ENCODE measurements at regions not wholly inside any gene's neighbourhood (a gene's known extent, or its start where the extent isn't known, plus 50 kb on each side); places are given as distances from the start of the nearest gene placed in this dataset.

DNA sequence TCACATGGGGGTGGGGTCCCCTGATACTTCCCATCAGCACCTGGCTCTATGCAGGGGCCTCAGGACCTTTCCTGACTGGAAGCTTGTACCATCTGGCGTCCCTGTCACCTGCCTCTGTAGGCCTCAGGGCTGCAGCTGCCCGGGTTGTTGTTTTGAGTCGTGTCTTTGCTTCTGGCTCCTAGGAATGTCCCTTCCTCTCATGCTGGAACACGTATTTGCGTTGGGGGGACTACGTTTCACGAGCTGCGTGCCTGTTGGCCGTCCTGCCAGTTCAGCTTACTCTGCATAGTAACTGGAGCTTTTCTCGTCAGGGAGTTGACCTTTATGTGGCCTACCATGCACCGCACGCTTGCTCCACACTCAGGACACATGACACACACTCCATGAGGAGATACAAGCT, 54.9 kb upstream of the IRX4 start:
- TF ChIP-seq CTCF (IDR thresholded peaks at IDR 0.05) (no peak), POLR2A (IDR thresholded peaks at IDR 0.05) (no peak)

Measured in body of pancreas (tissue), 4 donors.